ENCODE measurements at regions not wholly inside any gene's neighbourhood (a gene's known extent, or its start where the extent isn't known, plus 50 kb on each side); places are given as distances from the start of the nearest gene placed in this dataset.

- no peak overlapping the region for H3K27ac ChIP-seq (ENCODE audit: low read depth, low read length)
- 73 to 89% (median 85%) methylated on average over 19 to 20 of the region's 20 CpGs for WGBS, 3 donors
These were observed 206.0 kb downstream of the BRD1 start for GRCh38 chr22:49621601-49622210.

GRCh38 chr22:49620666-49621065, 207.0 kb downstream of the BRD1 start:
- 63 to 79% (median 72%) methylated on average over 11 of the region's 11 CpGs for WGBS, 3 donors
- no peak overlapping the region for H3K27ac ChIP-seq (ENCODE audit: low read depth, low read length)

- 55 to 81% (median 67%) methylated on average over 19 of the region's 19 CpGs for WGBS, 3 donors
- no peak overlapping the region for H3K27ac ChIP-seq (ENCODE audit: low read depth, low read length)
These were observed 207.6 kb downstream of the BRD1 start for GRCh38 chr22:49620003-49620556.

GRCh38 chr22:49619301-49619700, 208.4 kb downstream of the BRD1 start:
- 71 to 90% (median 84%) methylated on average over 13 of the region's 13 CpGs for WGBS, 3 donors
- H3K27ac ChIP-seq (ENCODE audit: low read depth, low read length) = no peak overlapping the region

GRCh38 chr22:49618677-49618953, 209.1 kb downstream of the BRD1 start:
- no peak overlapping the region for H3K27ac ChIP-seq (ENCODE audit: low read depth, low read length)
- 59 to 79% (median 74%) methylated on average over 8 of the region's 8 CpGs for WGBS, 3 donors

GRCh38 chr22:49617866-49618676, 209.6 kb downstream of the BRD1 start:
- 53 to 70% (median 64%) methylated on average over 23 of the region's 23 CpGs for WGBS, 3 donors

GRCh38 chr22:49617264-49617663, 210.4 kb downstream of the BRD1 start:
- 50 to 87% (median 64%) methylated on average over 5 to 6 of the region's 6 CpGs for WGBS, 3 donors
- no peak overlapping the region for H3K27ac ChIP-seq (ENCODE audit: low read depth, low read length)

More at GRCh38 chr22:49617866-49618676, 209.6 kb downstream of the BRD1 start:
- H3K27ac ChIP-seq (ENCODE audit: low read depth, low read length) = no peak overlapping the region

GRCh38 chr22:49616356-49617231, 211.1 kb downstream of the BRD1 start:
- H3K27ac ChIP-seq (ENCODE audit: low read depth, low read length) = no peak overlapping the region
- WGBS, 3 donors = 82 to 95% (median 90%) methylated on average over 30 to 37 of the region's 37 CpGs

GRCh38 chr22:49614966-49615965, 212.4 kb downstream of the BRD1 start:
- 93 to 96% (median 93%) methylated on average over 77 of the region's 77 CpGs for WGBS, 3 donors
- H3K27ac ChIP-seq (ENCODE audit: low read depth, low read length) = no peak overlapping the region

- 70 to 92% (median 91%) methylated on average over 18 of the region's 18 CpGs for WGBS, 3 donors
- no peak overlapping the region for H3K27ac ChIP-seq (ENCODE audit: low read depth, low read length)
These were observed 214.0 kb downstream of the BRD1 start for GRCh38 chr22:49613511-49614270.

GRCh38 chr22:49613108-49613507, 214.6 kb downstream of the BRD1 start:
- no peak overlapping the region for H3K27ac ChIP-seq (ENCODE audit: low read depth, low read length)
- 89 to 97% (median 94%) methylated on average over 5 of the region's 5 CpGs for WGBS, 3 donors

- H3K27ac ChIP-seq (ENCODE audit: low read depth, low read length) = no peak overlapping the region
- 80 to 92% (median 89%) methylated on average over 24 of the region's 24 CpGs for WGBS, 3 donors
These were observed 218.3 kb downstream of the BRD1 start for GRCh38 chr22:49609207-49609876.

- WGBS, 3 donors = 73 to 93% (median 89%) methylated on average over 14 of the region's 14 CpGs
- H3K27ac ChIP-seq (ENCODE audit: low read depth, low read length) = no peak overlapping the region
These were observed 219.0 kb downstream of the BRD1 start for GRCh38 chr22:49608660-49609059.

- H3K27ac ChIP-seq (ENCODE audit: low read depth, low read length) = no peak overlapping the region
- 67 to 89% (median 88%) methylated on average over 8 of the region's 8 CpGs for WGBS, 3 donors
These were observed 219.4 kb downstream of the BRD1 start for GRCh38 chr22:49608228-49608627.

GRCh38 chr22:49607821-49608220, 219.9 kb downstream of the BRD1 start:
- WGBS, 3 donors = 74 to 91% (median 84%) methylated on average over 13 of the region's 13 CpGs
- H3K27ac ChIP-seq (ENCODE audit: low read depth, low read length) = no peak overlapping the region

- WGBS, 3 donors = 84 to 94% (median 93%) methylated on average over 18 of the region's 18 CpGs
These were observed 220.9 kb downstream of the BRD1 start for GRCh38 chr22:49606562-49607290.

More at GRCh38 chr22:49606562-49607290, 220.9 kb downstream of the BRD1 start:
- no peak overlapping the region for H3K27ac ChIP-seq (ENCODE audit: low read depth, low read length)
